GM12875 (cell line): ENCODE measurements at regions not wholly inside any gene's neighbourhood (a gene's known extent, or its start where the extent isn't known, plus 50 kb on each side); places are given as distances from the start of the nearest gene placed in this dataset.
A peak's percentile ranks its signal among the peaks of the same experiment; 100 is the strongest.
"Not testable (repeated sequence)": the region's sequence is repeated elsewhere in the genome, so short reads cannot be mapped to it uniquely, and the experiment has no call there.

Experiments
- H3K4me3 ChIP-seq: one replicate; pipeline ENCODE4 v1.5.1; 2011; ENCODE audit warnings: low read depth, low read length, control low read depth

DNA sequence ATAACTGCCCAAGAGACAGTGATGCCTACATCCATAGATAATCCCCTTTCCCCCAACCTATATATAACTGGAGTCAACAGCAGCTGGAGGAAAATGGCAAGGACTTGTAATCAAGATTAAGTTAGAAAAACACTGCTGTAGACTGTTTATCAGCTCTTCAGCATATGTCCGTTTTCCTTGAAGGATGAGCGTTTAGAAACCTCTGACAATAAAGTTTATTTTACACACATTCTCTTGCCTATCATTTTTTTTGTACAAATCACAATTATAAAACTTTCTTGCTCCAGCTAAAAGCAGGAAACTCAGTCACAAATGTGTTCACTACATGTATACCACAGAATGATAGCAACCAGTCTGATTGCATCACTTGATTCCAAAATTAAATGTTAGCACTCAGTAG lies 50.8 kb downstream of the PPIAL4G start:
- not testable (repeated sequence) for H3K4me3 ChIP-seq

DNA sequence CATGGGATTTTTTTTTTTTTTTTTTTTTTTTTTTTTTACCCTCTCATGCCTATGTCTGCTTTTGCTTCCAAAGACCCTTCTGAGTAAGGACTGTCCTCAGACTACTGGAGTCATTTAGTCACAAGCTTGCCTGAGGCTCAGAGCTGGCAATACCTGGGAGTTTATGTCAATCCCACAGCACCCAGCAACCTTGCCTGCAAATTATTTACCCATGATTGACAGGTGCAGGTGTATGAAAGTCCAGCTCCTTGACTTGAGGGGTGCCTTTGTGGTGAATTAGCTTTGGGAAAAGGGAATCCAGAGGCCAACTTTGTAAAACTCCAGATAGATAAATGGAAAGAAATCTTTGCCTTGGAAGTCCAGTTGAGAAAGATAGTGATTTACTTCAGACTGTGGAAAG lies 53.2 kb downstream of the PPIAL4G start:
- not testable (repeated sequence) for H3K4me3 ChIP-seq

DNA sequence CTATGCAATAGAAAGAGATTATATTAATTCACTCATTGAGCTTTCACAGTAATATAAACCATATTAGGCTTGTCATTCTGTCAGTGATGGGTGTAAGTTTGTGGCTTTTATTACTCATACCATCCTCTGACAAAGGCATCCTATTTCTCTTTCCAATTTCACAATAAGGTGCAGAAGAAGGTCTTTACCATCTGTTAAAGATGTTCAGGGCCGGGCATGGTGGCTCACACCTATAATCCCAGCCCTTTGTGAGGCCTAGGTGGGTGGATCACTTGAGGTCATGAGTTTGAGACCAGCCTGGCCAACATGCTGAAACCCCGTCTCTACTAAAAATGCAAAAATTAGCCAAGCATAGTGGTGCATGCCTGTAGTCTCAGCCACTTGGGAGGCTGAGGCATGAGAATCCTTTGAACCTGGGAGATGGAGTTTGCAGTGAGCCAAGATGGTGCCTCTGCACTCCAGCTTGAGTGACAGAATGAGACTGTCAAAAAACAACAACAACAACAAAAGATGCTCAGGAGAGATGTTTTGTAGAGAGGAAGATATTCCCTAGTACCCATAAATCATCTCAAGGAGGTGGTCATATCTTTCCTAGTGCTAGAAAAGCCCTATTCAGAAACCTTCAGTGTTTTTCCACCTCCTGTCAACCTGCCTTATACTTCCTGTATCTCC lies 56.0 kb downstream of the PPIAL4G start:
- not testable (repeated sequence) for H3K4me3 ChIP-seq

DNA sequence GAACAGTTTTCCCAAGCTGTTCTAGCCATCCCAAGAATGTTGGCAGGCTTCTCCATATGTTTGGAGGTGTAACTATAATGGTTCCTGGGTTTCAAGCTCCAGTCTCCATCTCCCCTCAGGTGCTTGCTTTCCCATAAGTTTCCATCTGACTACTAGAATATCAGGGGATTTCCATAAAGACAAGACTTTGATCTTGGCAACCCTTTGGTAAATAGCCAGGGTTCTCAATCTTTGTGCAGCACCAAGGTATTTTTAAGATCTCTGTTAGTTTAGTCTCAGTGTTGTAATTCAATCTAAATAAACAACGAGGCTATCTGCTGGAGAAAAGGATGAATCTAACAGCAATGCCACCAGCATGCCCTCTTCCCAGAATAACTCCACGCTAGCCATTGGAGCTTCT lies 56.7 kb downstream of the PPIAL4G start:
- not testable (repeated sequence) for H3K4me3 ChIP-seq

DNA sequence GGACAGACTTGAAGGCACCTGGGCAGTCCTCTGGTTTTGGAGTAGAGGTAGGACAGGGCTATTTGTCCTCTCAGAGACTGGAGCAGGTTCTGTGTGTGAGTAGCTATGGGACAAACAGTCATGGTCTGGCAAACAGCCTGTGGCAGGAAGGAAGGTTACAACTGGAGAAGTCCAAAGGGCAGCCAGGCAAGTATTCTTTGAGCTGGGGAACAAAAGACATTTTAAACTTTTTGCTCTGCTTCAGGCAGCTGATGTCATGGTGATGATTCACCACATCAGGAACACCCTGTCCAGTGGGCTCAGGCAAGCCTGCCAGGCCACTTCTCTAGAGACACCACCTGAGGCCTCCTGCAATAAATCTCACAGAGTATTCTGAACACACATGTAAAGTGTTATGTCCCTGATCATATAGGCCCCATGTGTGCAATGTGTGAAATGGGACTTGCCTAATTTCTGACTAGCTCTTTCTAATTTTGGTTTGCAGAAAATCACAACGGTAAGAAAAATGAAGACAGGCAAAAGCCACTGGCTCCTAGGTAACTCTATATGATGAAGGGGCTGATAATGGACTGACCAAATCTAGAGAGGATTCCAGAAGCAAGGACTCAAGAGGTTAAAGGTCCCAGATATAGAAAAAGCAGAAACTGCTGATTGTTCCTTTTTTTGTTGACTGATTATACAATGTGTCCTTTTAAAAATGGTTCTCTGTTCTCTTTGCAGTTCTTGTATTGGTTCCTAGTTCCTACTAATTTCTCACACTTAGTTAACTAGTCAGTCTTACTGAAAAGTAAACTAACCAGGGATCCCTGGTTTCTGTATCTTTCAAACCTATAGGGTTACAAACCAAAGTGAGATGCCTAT lies 58.7 kb downstream of the PPIAL4G start:
- not testable (repeated sequence) for H3K4me3 ChIP-seq

DNA sequence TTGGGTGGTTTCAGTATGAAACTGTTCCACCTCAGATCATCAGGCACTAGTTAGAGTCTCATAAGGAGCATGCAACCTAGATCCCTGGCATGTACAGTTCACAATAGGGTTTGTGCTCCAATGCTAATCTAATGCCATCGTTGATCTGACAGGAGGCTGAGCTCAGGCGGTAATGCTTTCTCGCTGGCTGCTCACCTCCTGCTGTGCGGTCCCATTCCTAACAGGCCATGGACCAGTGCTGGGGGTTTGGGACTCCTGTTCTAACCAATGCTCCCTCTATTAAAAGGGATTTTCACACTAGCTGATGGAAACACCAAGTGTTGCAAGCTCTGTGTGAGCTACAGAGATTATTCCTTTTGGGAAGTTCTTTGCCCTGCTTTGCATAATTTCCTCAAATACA lies 60.2 kb downstream of the PPIAL4G start:
- H3K4me3 ChIP-seq = not testable (repeated sequence)

DNA sequence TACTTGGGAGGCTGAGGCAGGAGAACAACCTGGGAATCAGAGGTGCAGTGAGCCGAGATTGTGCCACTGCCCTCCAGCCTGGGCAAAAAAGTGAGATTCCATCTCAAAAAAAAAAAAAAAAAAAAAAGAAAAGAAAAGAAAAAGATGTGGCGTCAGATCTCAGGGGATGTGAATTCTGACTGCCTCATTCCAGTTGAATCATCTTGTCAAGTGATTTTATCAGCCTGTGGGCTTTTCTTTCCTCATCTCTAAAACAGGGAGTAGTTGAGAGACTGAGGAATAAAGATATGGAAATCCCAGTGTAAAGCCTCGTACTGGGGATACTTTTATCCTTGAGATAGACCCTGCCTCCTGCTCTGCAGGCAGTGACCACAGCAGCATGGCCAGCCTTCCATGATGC lies 65.9 kb downstream of the PPIAL4G start:
- H3K4me3 ChIP-seq = not testable (repeated sequence)

DNA sequence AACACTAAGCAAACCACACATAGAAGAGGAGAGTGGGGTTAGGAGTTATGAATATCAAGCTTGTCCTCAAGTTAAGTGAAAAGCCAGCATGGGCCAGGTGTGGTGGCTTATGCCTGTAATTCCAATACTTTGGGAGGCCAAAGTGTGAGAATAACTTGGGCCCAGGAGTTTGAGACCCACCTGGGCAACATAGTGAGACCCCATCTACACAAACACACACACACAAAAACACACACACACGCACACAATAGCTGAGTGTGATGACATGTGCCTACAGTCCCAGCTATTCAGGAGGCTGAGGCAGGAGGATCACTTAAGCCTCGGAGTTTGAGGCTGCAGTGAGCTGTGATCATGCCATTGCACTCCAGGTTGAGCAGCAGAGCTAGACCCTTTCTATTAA lies 69.7 kb downstream of the PPIAL4G start:
- not testable (repeated sequence) for H3K4me3 ChIP-seq

DNA sequence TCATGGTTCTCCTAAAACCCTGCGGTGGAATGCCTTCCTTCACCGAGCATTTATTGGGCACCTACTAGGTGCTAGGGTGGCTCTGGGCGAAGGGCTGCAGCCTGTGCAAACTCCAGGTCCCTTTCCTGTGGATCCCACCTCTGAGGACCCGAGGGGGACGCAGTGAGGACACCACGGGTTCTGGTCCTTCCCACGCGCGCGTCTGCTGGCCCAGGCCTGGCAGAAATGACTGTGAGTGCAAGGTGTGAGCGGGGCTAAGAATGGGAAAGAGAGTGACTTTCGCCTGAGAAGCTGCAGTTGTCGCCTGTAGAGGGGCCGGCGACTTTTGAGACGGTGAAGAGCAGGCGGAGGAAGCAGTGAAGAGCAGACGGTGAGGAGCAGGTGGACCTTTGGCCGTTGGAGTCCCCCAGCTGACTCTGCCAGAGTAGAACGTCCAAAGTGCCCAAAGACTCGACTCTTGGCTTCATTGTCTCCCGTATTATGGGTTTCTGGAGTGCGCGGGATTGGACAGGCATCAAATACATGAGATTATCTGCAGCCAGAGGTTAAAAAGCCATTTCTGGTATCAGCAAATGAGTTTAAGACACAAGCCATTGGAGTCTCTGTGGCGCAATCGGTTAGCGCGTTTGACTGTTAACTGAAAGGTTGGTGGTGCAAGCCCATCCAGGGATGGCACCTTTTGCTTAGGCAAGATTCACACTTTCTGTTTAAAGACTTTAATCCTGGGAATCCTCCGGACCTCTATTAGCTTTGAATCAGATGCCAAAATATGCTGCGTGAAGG lies 78.1 kb downstream of the PPIAL4G start:
- not testable (repeated sequence) for H3K4me3 ChIP-seq

DNA sequence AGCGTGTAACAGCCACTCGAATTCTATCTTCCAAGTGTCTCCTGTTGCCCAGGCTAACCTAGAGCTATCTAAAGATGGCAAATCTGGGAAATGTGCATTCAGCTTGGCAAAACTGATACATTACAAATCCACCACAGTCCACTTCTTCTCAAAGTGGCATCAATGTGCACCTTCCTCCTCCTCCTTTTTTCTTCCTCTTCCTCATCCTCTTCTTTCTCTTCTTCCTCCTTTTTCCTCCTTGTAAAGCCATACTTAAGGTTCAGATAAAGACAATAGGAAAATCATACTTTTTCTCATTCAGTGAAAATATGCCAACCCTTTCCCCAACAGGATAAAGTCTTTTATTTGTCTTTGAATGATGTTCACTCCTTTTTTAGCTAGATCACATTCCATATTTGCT lies 79.2 kb downstream of the PPIAL4G start:
- H3K4me3 ChIP-seq = not testable (repeated sequence)

DNA sequence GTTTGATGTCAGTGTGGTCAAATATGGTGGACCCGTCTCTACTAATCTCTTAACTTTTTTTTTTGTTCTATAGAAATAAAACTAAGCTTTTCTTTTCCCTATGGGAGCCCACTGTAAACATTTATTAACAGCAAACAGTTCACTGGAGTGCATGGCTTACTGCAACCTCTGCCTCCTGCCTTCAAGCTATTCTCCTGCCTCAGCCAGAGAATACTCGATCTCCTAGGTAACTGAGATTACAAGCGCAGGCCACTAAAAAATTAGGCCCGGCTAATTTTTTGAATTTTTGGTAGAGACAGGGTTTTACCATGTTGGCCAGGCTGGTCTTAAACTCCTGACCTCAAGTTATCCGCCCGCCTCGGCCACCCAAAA lies 80.0 kb downstream of the PPIAL4G start:
- peak overlapping the region; percentile 58 for H3K4me3 ChIP-seq

DNA sequence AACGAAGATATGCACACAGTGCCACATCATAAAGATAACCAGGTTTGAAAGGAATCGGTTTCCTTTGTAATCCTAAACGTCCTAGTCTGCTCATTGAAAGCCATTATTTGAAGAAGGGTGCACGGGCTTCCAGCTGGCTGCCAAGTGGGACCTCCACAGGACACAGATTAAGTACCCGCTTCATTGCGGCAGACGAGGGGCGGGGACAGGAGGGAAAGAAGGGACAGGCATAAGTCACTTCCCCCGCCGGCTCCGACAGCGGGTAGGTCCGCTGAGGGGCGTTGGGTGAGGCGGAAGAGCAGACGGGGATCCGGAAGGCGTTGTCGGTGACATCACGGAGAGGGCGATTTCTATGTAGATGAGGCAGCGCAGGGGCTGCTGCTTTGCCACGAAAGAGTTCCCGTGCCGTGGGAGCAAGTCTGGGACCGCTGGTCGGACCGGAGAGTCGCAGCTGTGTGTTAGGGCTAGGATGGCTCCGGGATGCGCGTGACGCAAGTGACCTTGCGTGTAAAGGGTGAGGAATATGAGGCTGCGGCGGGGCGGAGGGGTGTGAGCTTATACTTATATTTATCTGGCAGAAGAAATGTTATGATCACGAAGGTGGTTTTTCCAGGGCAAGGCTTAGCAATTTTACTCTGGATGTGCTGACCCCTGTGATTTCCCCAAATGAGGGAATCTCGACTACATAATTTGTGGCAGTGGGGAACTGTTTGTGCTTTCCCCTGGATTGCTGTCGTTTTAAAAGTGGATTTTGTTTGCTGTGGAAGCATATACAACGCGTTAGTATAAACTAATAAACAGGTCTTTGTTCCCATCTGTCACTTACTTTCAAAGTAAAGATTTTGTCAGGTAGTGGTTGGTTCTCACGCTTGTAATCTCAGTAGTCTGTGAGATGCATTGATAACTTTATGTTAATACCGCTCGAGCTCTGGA lies 80.7 kb downstream of the PPIAL4G start:
- peak overlapping the region; percentile 58 for H3K4me3 ChIP-seq

DNA sequence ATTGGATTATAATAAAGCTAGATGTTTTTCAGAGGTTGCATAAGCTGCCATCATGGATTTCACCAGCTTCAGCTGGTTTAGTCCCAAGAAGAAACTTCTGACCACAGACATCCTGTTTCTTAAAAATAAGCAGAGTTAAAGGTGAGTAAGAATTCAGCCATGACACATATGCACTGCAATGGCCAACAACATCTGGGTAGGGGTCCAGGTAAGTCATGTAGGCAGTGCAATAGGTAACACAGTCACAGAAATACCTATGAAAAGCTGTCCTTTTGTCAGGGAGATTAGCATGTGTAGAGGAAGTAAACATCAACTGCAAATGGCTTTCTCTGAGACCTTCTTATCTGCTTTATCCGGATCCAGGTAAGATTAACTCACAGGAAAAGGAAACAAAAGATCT lies 85.6 kb downstream of the PPIAL4G start:
- H3K4me3 ChIP-seq = not testable (repeated sequence)

DNA sequence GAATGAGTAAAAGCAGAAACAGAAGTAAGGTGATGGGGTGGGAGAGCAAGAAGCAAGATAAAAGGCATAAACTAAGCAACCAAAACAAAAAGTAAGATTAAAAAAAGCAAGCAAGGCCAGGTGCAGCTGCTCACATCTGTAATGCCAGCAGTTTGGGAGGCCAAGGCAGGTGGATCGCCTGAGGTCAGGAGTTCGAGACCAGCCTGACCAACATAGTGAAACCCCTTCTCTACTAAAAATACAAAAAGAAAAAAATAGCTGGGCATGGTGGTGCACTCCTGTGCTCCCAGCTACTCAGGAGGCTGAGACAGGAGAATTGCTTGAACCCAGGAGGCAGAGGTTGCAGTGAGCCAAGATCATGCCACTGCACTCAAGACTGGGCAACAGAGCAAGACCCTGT lies 90.6 kb downstream of the PPIAL4G start:
- not testable (repeated sequence) for H3K4me3 ChIP-seq

DNA sequence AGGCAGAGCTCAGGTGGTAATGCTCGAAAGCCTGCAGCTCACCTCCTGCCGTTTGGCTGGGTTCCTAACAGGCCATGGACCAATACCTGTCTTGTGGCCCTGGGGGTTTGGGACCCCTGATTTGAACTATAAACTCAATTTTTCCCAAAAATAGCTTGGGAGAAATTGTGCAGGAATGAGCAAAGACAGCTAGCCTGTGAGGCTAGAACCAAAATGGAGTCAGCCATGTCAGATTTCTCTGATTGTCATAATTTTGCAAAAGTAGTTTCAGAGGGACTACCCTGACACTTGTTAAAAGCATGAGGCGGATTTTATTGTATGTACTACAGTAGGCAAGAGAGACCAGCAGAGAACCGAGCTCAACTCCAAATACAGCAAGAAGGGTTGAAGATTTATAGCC lies 91.8 kb downstream of the PPIAL4G start:
- not testable (repeated sequence) for H3K4me3 ChIP-seq
